ENCODE measurements at regions not wholly inside any gene's neighbourhood (a gene's known extent, or its start where the extent isn't known, plus 50 kb on each side); places are given as distances from the start of the nearest gene placed in this dataset.

- DNase-seq (no peak), ATAC-seq (ENCODE audit: low read depth) (no peak)
- Histone ChIP-seq H3K79me2 (ENCODE audit: control insufficient read depth, insufficient read depth, low read length) (peaks cover 45% of the 10 kb centered on the region), H2AFZ (ENCODE audit: insufficient read depth, low read depth, low read length, poor library complexity, severe bottlenecking) (no peak overlapping the region), H4K20me1 (ENCODE audit: control insufficient read depth, insufficient read depth, low read length, poor library complexity, severe bottlenecking) (no peaks in the 10 kb centered on the region), H3K4me3 (ENCODE audit: control extremely low read depth in 1 of 5, extremely low read depth in 1 of 5, insufficient read depth in 1 of 5, low read depth in 2 of 5, low read length in 4 of 5) (no peak overlapping the region), H3K9ac (ENCODE audit: low read length) (no peak overlapping the region), H3K9me3 (ENCODE audit: control extremely low read depth in 1 of 3, control insufficient read depth in 2 of 3, insufficient read depth in 1 of 3, low read length in 2 of 3) (peaks cover 0 to 1% (median 0%) of the 10 kb centered on the region in 3 donors), H3K27me3 (replicated peaks in 1 of 4; ENCODE audit: control extremely low read depth in 1 of 4, control insufficient read depth in 3 of 4, insufficient read depth in 4 of 4, low read length in 3 of 4) (no peaks in the 10 kb centered on the region), H3K36me3 (replicated peaks in 1 of 2; ENCODE audit: control extremely low read depth in 1 of 2, control insufficient read depth in 1 of 2, extremely low read depth in 1 of 2, insufficient read depth in 2 of 2, low read length in 1 of 2) (no peaks in the 10 kb centered on the region), H3K27ac (ENCODE audit: low read length in 2 of 2) (no peak overlapping the region), H3K4me2 (replicated peaks; ENCODE audit: low read depth, low read length, poor library complexity, severe bottlenecking) (no peak overlapping the region), H3K4me1 (ENCODE audit: control insufficient read depth in 2 of 2, insufficient read depth in 2 of 2, low read length in 2 of 2) (peaks cover 25 to 27% of the 10 kb centered on the region in 2 donors)
- H3K9me3 Mint-ChIP-seq (ENCODE audit: insufficient read depth) = peaks cover 2% of the 10 kb centered on the region
- TF ChIP-seq EZH2 (IDR thresholded peaks at IDR 0.05; ENCODE audit: borderline replicate concordance, insufficient read depth, low read depth, low read length, poor library complexity, severe bottlenecking) (no peak), CTCF (IDR thresholded peaks at IDR 0.05) (no peak)
- ChIA-PET CTCF (interaction anchor here (0.6 to 1.3 kb wide), 2 partner anchors 40 to 51 kb away, joined by 3 to 4 read pairs; no protein-coding TSS in a partner anchor), POLR2A (no interaction called here)
- H3K4me3 Mint-ChIP-seq = no peak overlapping the region
- intact Hi-C loops (cut with micrococcal nuclease) = no loop called here
- no peaks in the 10 kb centered on the region for H3K27me3 Mint-ChIP-seq
- H3K4me1 Mint-ChIP-seq = peaks cover 59% of the 10 kb centered on the region
- peak overlapping the region; percentile 34 for H3K27ac Mint-ChIP-seq
Measured at GRCh38 chr2:196226058-196226706, 54.8 kb upstream of the STK17B start.

- peaks cover 59% of the 10 kb centered on the region for H3K4me1 Mint-ChIP-seq
- intact Hi-C loops (cut with micrococcal nuclease) = no loop called here
Measured at GRCh38 chr2:196226707-196227065, 55.3 kb upstream of the STK17B start.

More at GRCh38 chr2:196226707-196227065, 55.3 kb upstream of the STK17B start:
- Mint-ChIP-seq H3K9me3 (ENCODE audit: insufficient read depth) (peaks cover 2% of the 10 kb centered on the region), H3K27me3 (no peaks in the 10 kb centered on the region), H3K27ac (peak overlapping the region; percentile 16), H3K4me3 (no peak overlapping the region)
- H3K79me2 ChIP-seq (ENCODE audit: control insufficient read depth, insufficient read depth, low read length) = peaks cover 42% of the 10 kb centered on the region
- H3K27ac ChIP-seq (ENCODE audit: low read length in 2 of 2) = no peak overlapping the region
- no peak overlapping the region for H2AFZ ChIP-seq (ENCODE audit: insufficient read depth, low read depth, low read length, poor library complexity, severe bottlenecking)
- WGBS (ENCODE audit: insufficient coverage) = no CpG with 5 or more reads among the region's 1 CpG
- ChIA-PET POLR2A (no interaction called here), CTCF (interaction anchor here (0.6 to 1.3 kb wide), 2 partner anchors 40 to 50 kb away, joined by 3 to 4 read pairs; no protein-coding TSS in a partner anchor)
- peaks cover 0 to 1% (median 0%) of the 10 kb centered on the region in 3 donors for H3K9me3 ChIP-seq (ENCODE audit: control extremely low read depth in 1 of 3, control insufficient read depth in 2 of 3, insufficient read depth in 1 of 3, low read length in 2 of 3)
- DNase-seq (no peak), ATAC-seq (ENCODE audit: low read depth) (no peak)
- TF ChIP-seq CTCF (IDR thresholded peaks at IDR 0.05) (no peak), EZH2 (IDR thresholded peaks at IDR 0.05; ENCODE audit: borderline replicate concordance, insufficient read depth, low read depth, low read length, poor library complexity, severe bottlenecking) (no peak)
- no peaks in the 10 kb centered on the region for H4K20me1 ChIP-seq (ENCODE audit: control insufficient read depth, insufficient read depth, low read length, poor library complexity, severe bottlenecking)
- no peak overlapping the region for H3K4me2 ChIP-seq (replicated peaks; ENCODE audit: low read depth, low read length, poor library complexity, severe bottlenecking)
- H3K4me1 ChIP-seq (ENCODE audit: control insufficient read depth in 2 of 2, insufficient read depth in 2 of 2, low read length in 2 of 2) = peaks cover 29 to 32% of the 10 kb centered on the region in 2 donors
- no peaks in the 10 kb centered on the region for H3K36me3 ChIP-seq (replicated peaks in 1 of 2; ENCODE audit: control extremely low read depth in 1 of 2, control insufficient read depth in 1 of 2, extremely low read depth in 1 of 2, insufficient read depth in 2 of 2, low read length in 1 of 2)
- H3K9ac ChIP-seq (ENCODE audit: low read length) = no peak overlapping the region
- H3K27me3 ChIP-seq (replicated peaks in 1 of 4; ENCODE audit: control extremely low read depth in 1 of 4, control insufficient read depth in 3 of 4, insufficient read depth in 4 of 4, low read length in 3 of 4) = no peaks in the 10 kb centered on the region
- H3K4me3 ChIP-seq (ENCODE audit: control extremely low read depth in 1 of 5, extremely low read depth in 1 of 5, insufficient read depth in 1 of 5, low read depth in 2 of 5, low read length in 4 of 5) = no peak overlapping the region
